Suprapubic skin (tissue), 4 donors: ENCODE measurements at regions not wholly inside any gene's neighbourhood (a gene's known extent, or its start where the extent isn't known, plus 50 kb on each side); places are given as distances from the start of the nearest gene placed in this dataset.

Experiments used
- DNase-seq, 2 donors: peaks; one replicate each; pipeline ENCODE4 v3.0.0-alpha.2; 2019; ENCODE audit warnings: low spot score in 2 of 2
- H3K27ac ChIP-seq: fragments of 200-600 bp; sonication (generic); one replicate; pipeline ENCODE4 v1.5.1; 2019
- H3K27me3 ChIP-seq: fragments of 200-600 bp; sonication (generic); one replicate; pipeline ENCODE4 v1.5.1; 2019
- H3K36me3 ChIP-seq: fragments of 200-600 bp; sonication (generic); one replicate; pipeline ENCODE4 v1.5.1; 2019
- H3K4me1 ChIP-seq: fragments of 200-600 bp; sonication (generic); one replicate; pipeline ENCODE4 v1.5.1; 2019
- H3K4me3 ChIP-seq: fragments of 200-600 bp; sonication (generic); one replicate; pipeline ENCODE4 v1.5.1; 2019; ENCODE audit warnings: mild to moderate bottlenecking
- H3K9me3 ChIP-seq: fragments of 200-600 bp; sonication (generic); one replicate; pipeline ENCODE4 v1.5.1; 2019
- EP300 ChIP-seq: sonication (generic); formaldehyde crosslinking; IDR thresholded peaks from one replicate; pipeline ENCODE4 v1.6.1; 2017; ENCODE audit warnings: antibody characterized with exemption
- POLR2A ChIP-seq, 2 donors: fragments of 450-650 bp; IDR thresholded peaks; one replicate each; pipeline ENCODE4 v1.6.1; 2017; ENCODE audit warnings: antibody characterized with exemption in 2 of 2, mild to moderate bottlenecking in 2 of 2, moderate library complexity in 2 of 2
- POLR2AphosphoS5 ChIP-seq, 3 donors: sonication (generic); formaldehyde crosslinking; IDR thresholded peaks; one replicate each; pipeline ENCODE4 v1.6.1; 2017; ENCODE audit warnings: antibody characterized with exemption in 3 of 3
- WGBS: methylation state at CpG from one replicate; pipeline ENCODE4 v1.1.5; 2018; 5-methylcytosine and 5-hydroxymethylcytosine counted together
- TF ChIP-seq, protein P1 (sequence below), 2 donors: fragments of 200-600 bp in 1 of 2; fragments of 450-650 bp in 1 of 2; sonication (generic) in 1 of 2; IDR thresholded peaks; one replicate each; pipeline ENCODE4 v1.5.1; 2016 to 2019; ENCODE audit warnings: antibody characterized with exemption in 2 of 2, mild to moderate bottlenecking in 1 of 2, moderate library complexity in 1 of 2

DNA sequence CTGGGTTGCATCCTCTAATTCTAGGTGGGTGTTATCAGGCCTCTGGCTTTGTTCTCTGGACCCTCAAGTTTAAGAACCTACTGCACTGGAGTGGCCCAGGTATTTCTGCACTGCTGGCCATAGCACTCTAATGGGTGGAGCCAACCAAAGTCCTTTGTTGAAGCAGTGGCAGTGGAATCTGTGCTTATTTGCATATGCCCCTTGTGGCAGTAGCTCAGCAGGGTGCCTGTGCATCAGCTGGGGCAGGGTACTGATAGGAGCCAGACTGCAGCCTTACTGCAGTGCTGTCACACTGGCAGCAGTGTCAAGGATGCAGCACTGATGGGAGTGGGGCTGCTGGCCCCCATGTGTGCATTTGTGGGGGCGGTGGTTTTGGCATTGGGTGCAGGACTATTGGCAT is 660.6 kb downstream of the LRRIQ3 start:
- no peak overlapping the region for H3K4me3 ChIP-seq
- no peaks in the 10 kb centered on the region for H3K27me3 ChIP-seq
- DNase-seq, result no peak
- TF ChIP-seq EP300, result no peak
- TF ChIP-seq POLR2A (IDR thresholded peaks at IDR 0.05), result no peak
- TF ChIP-seq, protein P1, sequence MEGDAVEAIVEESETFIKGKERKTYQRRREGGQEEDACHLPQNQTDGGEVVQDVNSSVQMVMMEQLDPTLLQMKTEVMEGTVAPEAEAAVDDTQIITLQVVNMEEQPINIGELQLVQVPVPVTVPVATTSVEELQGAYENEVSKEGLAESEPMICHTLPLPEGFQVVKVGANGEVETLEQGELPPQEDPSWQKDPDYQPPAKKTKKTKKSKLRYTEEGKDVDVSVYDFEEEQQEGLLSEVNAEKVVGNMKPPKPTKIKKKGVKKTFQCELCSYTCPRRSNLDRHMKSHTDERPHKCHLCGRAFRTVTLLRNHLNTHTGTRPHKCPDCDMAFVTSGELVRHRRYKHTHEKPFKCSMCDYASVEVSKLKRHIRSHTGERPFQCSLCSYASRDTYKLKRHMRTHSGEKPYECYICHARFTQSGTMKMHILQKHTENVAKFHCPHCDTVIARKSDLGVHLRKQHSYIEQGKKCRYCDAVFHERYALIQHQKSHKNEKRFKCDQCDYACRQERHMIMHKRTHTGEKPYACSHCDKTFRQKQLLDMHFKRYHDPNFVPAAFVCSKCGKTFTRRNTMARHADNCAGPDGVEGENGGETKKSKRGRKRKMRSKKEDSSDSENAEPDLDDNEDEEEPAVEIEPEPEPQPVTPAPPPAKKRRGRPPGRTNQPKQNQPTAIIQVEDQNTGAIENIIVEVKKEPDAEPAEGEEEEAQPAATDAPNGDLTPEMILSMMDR (IDR thresholded peaks at IDR 0.05), result no peak
- no peak for TF ChIP-seq POLR2AphosphoS5 (IDR thresholded peaks at IDR 0.05)
- 92% methylated on average over 1 of the region's 1 CpG for WGBS
- no peak overlapping the region for H3K27ac ChIP-seq
- H3K36me3 ChIP-seq, result no peaks in the 10 kb centered on the region
- H3K4me1 ChIP-seq, result no peaks in the 10 kb centered on the region
- peaks cover 8% of the 10 kb centered on the region for H3K9me3 ChIP-seq

DNA sequence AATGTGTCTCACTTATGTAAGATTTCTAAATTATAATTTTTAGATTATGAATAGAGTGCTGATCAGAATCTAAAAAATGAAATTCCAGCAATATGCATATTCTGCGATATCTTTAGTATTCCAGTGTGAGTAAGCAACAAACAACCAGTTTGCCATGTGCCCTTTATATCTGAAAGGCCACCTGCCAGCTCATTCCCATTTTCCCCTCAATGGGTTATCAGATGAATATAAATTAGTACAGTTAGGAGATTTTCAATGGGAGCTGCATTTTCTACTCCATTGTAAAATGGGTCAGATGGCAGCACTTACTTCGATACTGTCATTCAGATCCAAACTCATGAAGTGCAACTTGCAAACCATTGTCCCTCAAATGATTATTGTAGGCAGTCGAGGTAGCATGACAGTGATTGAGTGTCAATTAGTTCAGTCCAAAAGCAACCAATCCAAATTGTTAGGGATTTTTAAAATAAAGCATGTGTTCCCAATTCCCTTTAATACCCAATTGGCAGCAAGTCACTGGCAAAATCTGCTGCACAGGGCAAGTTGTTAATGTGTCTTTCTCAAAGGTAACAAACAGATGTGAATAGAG is 680.3 kb downstream of the LRRIQ3 start:
- DNase-seq, result no peak
- WGBS, result 69% methylated on average over 3 of the region's 3 CpGs
- TF ChIP-seq POLR2AphosphoS5 (IDR thresholded peaks at IDR 0.05) (no peak), POLR2A (IDR thresholded peaks at IDR 0.05) (no peak), EP300 (no peak)
- TF ChIP-seq, protein P1 (IDR thresholded peaks at IDR 0.05), result no peak
- Histone ChIP-seq H3K4me3 (no peak overlapping the region), H3K36me3 (no peaks in the 10 kb centered on the region), H3K27me3 (no peaks in the 10 kb centered on the region), H3K9me3 (no peaks in the 10 kb centered on the region), H3K27ac (no peak overlapping the region), H3K4me1 (no peaks in the 10 kb centered on the region)

DNA sequence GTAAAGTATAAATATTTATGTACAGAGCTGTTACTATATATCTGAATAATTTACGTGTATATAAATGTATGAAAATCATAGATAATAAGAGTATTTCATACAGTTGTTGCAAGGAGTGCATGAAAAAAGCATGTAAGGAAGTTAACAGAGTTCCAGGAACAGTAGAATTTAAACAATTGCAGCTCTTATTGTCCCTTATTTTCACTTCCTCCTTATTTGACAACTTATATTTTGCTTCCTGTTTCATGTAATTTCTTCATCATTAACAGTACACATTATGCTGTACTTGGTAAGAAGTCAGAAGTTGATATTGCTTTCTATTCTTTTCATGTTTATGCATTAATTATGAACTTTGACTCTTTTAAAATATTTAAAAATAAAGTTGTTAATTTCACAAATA is 681.5 kb downstream of the LRRIQ3 start:
- Histone ChIP-seq H3K4me1 (no peaks in the 10 kb centered on the region), H3K27me3 (no peaks in the 10 kb centered on the region), H3K4me3 (no peak overlapping the region), H3K36me3 (no peaks in the 10 kb centered on the region), H3K27ac (no peak overlapping the region), H3K9me3 (no peaks in the 10 kb centered on the region)
- no peak for DNase-seq
- no peak for TF ChIP-seq POLR2A (IDR thresholded peaks at IDR 0.05)
- no peak for TF ChIP-seq EP300
- no peak for TF ChIP-seq POLR2AphosphoS5 (IDR thresholded peaks at IDR 0.05)
- TF ChIP-seq, protein P1 (IDR thresholded peaks at IDR 0.05), result no peak
- 59% methylated on average over 1 of the region's 1 CpG for WGBS

DNA sequence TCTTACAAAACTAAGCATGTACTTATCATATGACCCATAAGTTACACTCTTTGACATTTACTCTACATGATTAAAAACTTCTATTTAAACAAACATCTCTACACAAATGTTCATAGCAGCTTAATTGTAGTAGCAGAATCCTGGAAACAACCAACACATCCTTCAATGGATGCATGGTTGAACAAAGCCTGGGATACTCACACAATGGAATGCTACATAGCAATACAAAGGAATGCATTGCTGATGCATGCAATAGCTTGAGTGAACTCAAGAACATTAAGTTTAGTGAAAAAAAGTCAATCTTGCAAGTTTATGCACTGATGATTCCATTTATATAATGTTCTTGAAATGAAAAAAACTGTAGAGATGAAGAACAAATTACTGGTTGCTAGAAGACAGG is 686.9 kb downstream of the LRRIQ3 start:
- H3K4me3 ChIP-seq, result no peak overlapping the region
- no peak for DNase-seq
- H3K27ac ChIP-seq, result no peak overlapping the region
- no peaks in the 10 kb centered on the region for H3K9me3 ChIP-seq
- TF ChIP-seq EP300, result no peak
- no peak for TF ChIP-seq POLR2AphosphoS5 (IDR thresholded peaks at IDR 0.05)
- TF ChIP-seq, protein P1 (IDR thresholded peaks at IDR 0.05), result no peak
- TF ChIP-seq POLR2A (IDR thresholded peaks at IDR 0.05), result no peak
- H3K27me3 ChIP-seq, result no peaks in the 10 kb centered on the region
- no peaks in the 10 kb centered on the region for H3K4me1 ChIP-seq
- no peaks in the 10 kb centered on the region for H3K36me3 ChIP-seq

DNA sequence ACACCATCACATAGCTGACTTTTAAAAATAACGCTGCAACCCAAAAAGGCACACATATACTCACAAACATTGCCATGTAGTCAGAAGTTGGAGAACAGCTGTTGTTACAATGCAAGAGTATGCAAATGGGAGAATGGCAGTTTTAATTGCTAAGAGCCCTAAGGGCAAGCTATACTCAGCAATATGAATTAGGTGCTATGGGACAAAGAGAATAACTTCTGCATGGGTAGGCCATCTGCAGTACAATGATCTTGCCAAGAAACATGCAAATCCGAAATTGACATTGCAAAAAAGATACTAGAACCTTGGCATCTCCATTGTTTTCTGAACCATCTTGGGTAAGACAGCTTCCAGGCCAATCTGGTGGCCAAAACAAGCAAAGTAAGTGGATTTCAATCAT is 697.8 kb downstream of the LRRIQ3 start:
- no peak overlapping the region for H3K27ac ChIP-seq
- no peaks in the 10 kb centered on the region for H3K36me3 ChIP-seq
- no peak overlapping the region for H3K4me3 ChIP-seq
- no peaks in the 10 kb centered on the region for H3K27me3 ChIP-seq
- TF ChIP-seq POLR2AphosphoS5 (IDR thresholded peaks at IDR 0.05), result no peak
- TF ChIP-seq, protein P1 (IDR thresholded peaks at IDR 0.05), result no peak
- TF ChIP-seq POLR2A (IDR thresholded peaks at IDR 0.05), result no peak
- no peak for TF ChIP-seq EP300
- WGBS, result 19% methylated on average over 2 of the region's 2 CpGs
- H3K9me3 ChIP-seq, result no peaks in the 10 kb centered on the region
- H3K4me1 ChIP-seq, result peaks cover 3% of the 10 kb centered on the region
- DNase-seq, result no peak
